Mesothelial cell of epicardium (in vitro differentiated cells): ENCODE measurements at regions not wholly inside any gene's neighbourhood (a gene's known extent, or its start where the extent isn't known, plus 50 kb on each side); places are given as distances from the start of the nearest gene placed in this dataset.
A peak's percentile ranks its signal among the peaks of the same experiment; 100 is the strongest.

Experiments used
- DNase-seq, 2 experiments: peaks; one replicate each; pipeline ENCODE4 v3.0.0; 2021; ENCODE audit warnings: low spot score in 2 of 2; ENCODE audit not compliant: unreplicated experiment in 2 of 2
- H3K27ac Mint-ChIP-seq: 2 replicates; pipeline ENCODE4 v1.8.0; 2021; ENCODE audit warnings: mixed read lengths
- H3K27me3 Mint-ChIP-seq: 2 replicates; pipeline ENCODE4 v1.8.0; 2021; ENCODE audit warnings: low read depth, mixed read lengths
- H3K36me3 Mint-ChIP-seq: 2 replicates; pipeline ENCODE4 v1.8.0; 2021; ENCODE audit warnings: mixed read lengths
- H3K4me1 Mint-ChIP-seq: 2 replicates; pipeline ENCODE4 v1.8.0; 2021; ENCODE audit warnings: mixed read lengths
- H3K4me3 Mint-ChIP-seq: 2 replicates; pipeline ENCODE4 v1.8.0; 2021; ENCODE audit warnings: mild to moderate bottlenecking, moderate library complexity, mixed read lengths
- H3K9me3 Mint-ChIP-seq: 2 replicates; pipeline ENCODE4 v1.8.0; 2021; ENCODE audit warnings: mixed read lengths
- CTCF ChIP-seq: fragments of 200-600 bp; sonication (generic); IDR thresholded peaks from one replicate; pipeline ENCODE4 v1.5.0; 2021; ENCODE audit warnings: antibody characterized with exemption; ENCODE audit not compliant: unreplicated experiment

- Mint-ChIP-seq H3K27me3 (peaks cover 37% of the 10 kb centered on the region), H3K9me3 (no peaks in the 10 kb centered on the region), H3K36me3 (no peaks in the 10 kb centered on the region), H3K4me1 (peaks cover 26% of the 10 kb centered on the region), H3K27ac (peak overlapping the region; percentile 54), H3K4me3 (no peak overlapping the region)
- no peak for TF ChIP-seq CTCF
- DNase-seq = no peak
Measured at GRCh38 chr9:135216791-135217441, 129.4 kb downstream of the OLFM1 start.

GRCh38 chr9:135217836-135218235 lies 130.4 kb downstream of the OLFM1 start:
- Mint-ChIP-seq H3K27ac (no peak overlapping the region), H3K27me3 (peaks cover 35% of the 10 kb centered on the region), H3K36me3 (no peaks in the 10 kb centered on the region), H3K4me3 (no peak overlapping the region), H3K4me1 (peaks cover 32% of the 10 kb centered on the region), H3K9me3 (no peaks in the 10 kb centered on the region)
- DNase-seq = no peak
- no peak for TF ChIP-seq CTCF

GRCh38 chr9:135218331-135219225 lies 131.1 kb downstream of the OLFM1 start:
- Mint-ChIP-seq H3K9me3 (no peaks in the 10 kb centered on the region), H3K36me3 (no peaks in the 10 kb centered on the region), H3K4me3 (no peak overlapping the region), H3K27ac (no peak overlapping the region), H3K4me1 (peaks cover 37% of the 10 kb centered on the region), H3K27me3 (peaks cover 30% of the 10 kb centered on the region)
- TF ChIP-seq CTCF = no peak
- DNase-seq = no peak

GRCh38 chr9:135219676-135220600 lies 132.5 kb downstream of the OLFM1 start:
- Mint-ChIP-seq H3K4me3 (no peak overlapping the region), H3K4me1 (peaks cover 37% of the 10 kb centered on the region), H3K9me3 (no peaks in the 10 kb centered on the region), H3K27ac (no peak overlapping the region), H3K36me3 (no peaks in the 10 kb centered on the region), H3K27me3 (peaks cover 26% of the 10 kb centered on the region)
- no peak for TF ChIP-seq CTCF
- no peak for DNase-seq
